Stimulated activated CD8-positive, alpha-beta memory T cell treated with anti-CD3 and anti-CD28 coated beads, Interleukin-2, amount 100 ng/mL, for 1 hour (primary cell): ENCODE measurements at regions not wholly inside any gene's neighbourhood (a gene's known extent, or its start where the extent isn't known, plus 50 kb on each side); places are given as distances from the start of the nearest gene placed in this dataset.
"Not testable (repeated sequence)": the region's sequence is repeated elsewhere in the genome, so short reads cannot be mapped to it uniquely, and the experiment has no call there.

Experiments used
- DNase-seq, 2 donors: peaks; one replicate each; pipeline ENCODE4 v3.0.0-alpha.2; 2020; ENCODE audit warnings: low read depth in 2 of 2

GRCh38 chr6:17012421-17013225 is 89.2 kb upstream of the STMND1 start:
- DNase-seq = no peak

GRCh38 chr6:17011985-17012384 is 89.9 kb upstream of the STMND1 start:
- DNase-seq = no peak

GRCh38 chr6:17007749-17008148 is 94.1 kb upstream of the STMND1 start:
- no peak for DNase-seq

GRCh38 chr6:17006543-17006942 is 95.3 kb upstream of the STMND1 start:
- DNase-seq = no peak

- DNase-seq = no peak
Observed at GRCh38 chr6:17004269-17004668, 97.6 kb upstream of the STMND1 start.

- DNase-seq = no peak
Observed at GRCh38 chr6:17002123-17002522, 99.7 kb upstream of the STMND1 start.

- no peak for DNase-seq
Observed at GRCh38 chr6:17001188-17001587, 100.7 kb upstream of the STMND1 start.

GRCh38 chr6:16999491-17000436 is 102.1 kb upstream of the STMND1 start:
- DNase-seq = no peak

GRCh38 chr6:16998461-16998860 is 103.4 kb upstream of the STMND1 start:
- DNase-seq = no peak

GRCh38 chr6:16995511-16996250 is 106.2 kb upstream of the STMND1 start:
- no peak for DNase-seq

- DNase-seq = no peak
Observed at GRCh38 chr6:16993396-16993795, 108.5 kb upstream of the STMND1 start.

GRCh38 chr6:16991981-16992629 is 109.7 kb upstream of the STMND1 start:
- DNase-seq = no peak

- not testable (repeated sequence) for DNase-seq
Observed at GRCh38 chr6:16989976-16990375, 111.9 kb upstream of the STMND1 start.

GRCh38 chr6:16989382-16989781 is 112.5 kb upstream of the STMND1 start:
- no peak for DNase-seq

- DNase-seq = no peak
Observed at GRCh38 chr6:16987996-16988395, 113.9 kb upstream of the STMND1 start.

- no peak for DNase-seq
Observed at GRCh38 chr6:16985513-16986284, 116.2 kb upstream of the STMND1 start.

GRCh38 chr6:16982807-16983206 is 119.0 kb upstream of the STMND1 start:
- no peak for DNase-seq

GRCh38 chr6:16979677-16980370 is 122.0 kb upstream of the STMND1 start:
- DNase-seq = no peak

GRCh38 chr6:16978686-16979085 is 123.2 kb upstream of the STMND1 start:
- DNase-seq = no peak
